ENCODE measurements at regions not wholly inside any gene's neighbourhood (a gene's known extent, or its start where the extent isn't known, plus 50 kb on each side); places are given as distances from the start of the nearest gene placed in this dataset.
A peak's percentile ranks its signal among the peaks of the same experiment; 100 is the strongest.

DNA sequence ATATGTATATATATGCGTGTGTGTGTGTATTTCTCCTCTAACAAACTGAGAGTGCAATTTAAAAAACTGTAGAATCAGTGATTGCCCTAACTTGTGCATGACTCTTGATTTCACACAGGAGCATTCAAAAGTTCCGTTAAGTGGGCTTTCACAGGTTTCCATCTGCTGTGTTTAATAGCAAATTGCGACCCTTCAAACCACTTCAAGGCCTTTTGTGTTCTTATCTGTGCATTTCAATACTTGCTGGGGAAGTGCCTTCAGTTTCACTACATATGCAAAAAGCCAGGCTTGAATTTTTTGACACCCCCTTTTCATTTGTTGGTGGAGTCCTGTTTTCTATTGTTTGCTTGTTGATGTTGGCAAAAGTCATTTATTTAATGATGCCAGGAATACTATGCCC is 158.0 kb downstream of the TM9SF2 start:
- no peak for DNase-seq

DNA sequence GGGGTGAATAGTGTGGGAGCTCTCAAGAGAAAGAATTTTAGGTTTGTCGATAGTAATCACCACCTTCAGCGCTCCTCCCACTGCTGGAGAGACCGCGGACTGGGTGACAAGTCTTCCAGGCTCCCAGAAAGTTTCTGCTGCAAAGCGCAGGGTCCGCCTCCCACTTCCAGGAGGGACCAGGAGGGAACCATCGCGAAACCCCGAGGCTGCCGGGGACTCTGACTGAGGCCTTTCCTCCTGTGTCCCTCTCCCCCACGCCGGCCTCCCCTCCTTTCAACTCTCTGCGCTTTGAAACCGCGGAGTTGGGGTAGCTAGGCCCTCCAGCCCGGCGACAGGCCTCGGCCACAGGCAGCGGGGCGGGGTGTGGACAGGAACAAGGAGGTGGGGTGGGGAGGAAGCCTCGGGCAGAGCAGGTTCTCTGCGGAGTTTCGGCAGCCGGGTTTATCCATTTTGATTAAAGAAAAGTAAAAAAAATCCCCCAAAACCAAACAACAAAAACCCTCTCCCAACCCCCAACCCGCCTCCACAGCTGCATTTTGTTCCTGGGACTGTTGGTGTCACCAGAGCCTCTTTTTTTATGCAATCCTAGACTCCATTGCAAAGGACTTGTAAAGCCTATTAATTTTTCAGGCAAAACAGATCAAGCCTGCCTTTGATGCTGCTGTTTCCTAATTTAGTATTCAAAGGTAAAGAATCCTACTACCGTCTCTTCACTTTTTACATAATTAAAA is 157.2 kb downstream of the TM9SF2 start:
- DNase-seq = peak; percentile 72

DNA sequence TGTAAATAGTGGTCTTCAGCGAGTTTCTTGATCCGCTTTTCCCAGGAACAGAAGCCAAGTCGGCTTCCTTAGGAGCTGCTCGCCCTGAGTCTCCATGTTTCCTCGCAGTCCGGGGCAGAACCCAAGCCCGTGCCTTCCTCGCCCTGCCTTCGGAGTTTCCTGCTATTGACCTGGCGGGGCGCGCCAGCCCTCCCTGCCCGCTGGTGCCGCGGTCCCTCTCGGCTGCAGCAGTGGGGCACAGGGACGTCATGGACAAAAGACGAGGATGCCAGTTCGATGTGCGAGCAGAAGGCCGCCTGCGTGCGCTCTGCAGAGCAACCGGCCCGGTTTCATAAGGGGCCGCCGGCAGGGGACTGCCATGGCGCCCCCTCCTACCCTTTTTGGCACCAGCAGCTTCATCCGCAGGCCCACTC is 156.6 kb downstream of the TM9SF2 start:
- no peak for DNase-seq

DNA sequence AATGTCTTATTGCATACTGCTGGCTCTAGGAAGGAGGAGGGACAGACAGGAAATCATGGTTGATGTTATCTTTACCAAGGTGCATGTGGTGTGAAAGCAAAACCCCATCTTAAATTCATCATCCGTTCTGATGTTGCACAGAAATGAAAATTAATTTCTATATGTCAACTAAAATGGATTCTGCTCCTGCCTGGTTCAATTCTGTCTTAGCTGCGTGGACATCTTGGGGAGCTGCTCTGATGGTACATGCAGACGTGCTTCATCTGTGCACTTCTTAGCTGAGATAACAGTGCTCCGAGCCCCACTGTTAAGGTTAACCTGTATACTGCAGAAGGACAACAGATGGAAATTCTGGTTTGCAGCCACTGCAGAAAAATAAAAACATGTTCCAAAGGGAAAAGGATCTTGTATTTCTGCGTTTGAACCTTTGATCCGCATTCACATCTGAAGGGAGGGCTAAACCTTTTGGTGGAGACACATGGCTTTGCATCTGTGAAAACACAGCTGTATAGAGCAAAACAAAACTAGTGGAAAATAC is 155.6 kb downstream of the TM9SF2 start:
- no peak for DNase-seq

DNA sequence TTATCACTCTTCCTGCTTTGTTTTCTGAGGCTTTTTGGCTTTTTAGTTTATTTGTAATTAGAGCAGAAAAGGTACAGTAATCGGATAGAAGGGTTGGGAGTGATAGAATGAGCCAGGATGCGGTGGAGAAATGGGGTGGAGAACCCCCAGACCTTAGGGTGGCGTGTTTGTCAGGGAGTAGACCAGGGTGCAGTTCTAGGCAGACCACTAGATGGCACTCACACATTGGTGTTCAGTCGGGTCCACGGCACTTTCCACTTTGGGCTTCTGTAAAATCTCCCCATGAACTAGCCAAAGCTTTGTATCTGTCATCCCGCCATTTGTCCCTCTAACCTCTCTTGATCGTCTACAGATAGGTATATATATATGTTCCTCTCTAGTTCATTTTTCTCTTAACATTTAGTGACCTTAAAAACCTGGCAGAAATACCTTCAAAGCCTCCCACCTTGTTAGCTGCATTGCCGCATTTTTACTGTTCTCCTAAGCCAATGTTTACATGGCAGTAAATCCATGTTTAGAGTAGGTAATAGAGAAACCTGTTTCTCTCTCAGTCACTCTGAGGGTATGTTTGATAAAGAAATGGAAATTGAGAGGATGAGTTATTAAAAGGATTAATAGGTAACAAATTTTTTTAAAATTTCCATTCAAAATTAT is 154.9 kb downstream of the TM9SF2 start:
- DNase-seq = peak; percentile 77

DNA sequence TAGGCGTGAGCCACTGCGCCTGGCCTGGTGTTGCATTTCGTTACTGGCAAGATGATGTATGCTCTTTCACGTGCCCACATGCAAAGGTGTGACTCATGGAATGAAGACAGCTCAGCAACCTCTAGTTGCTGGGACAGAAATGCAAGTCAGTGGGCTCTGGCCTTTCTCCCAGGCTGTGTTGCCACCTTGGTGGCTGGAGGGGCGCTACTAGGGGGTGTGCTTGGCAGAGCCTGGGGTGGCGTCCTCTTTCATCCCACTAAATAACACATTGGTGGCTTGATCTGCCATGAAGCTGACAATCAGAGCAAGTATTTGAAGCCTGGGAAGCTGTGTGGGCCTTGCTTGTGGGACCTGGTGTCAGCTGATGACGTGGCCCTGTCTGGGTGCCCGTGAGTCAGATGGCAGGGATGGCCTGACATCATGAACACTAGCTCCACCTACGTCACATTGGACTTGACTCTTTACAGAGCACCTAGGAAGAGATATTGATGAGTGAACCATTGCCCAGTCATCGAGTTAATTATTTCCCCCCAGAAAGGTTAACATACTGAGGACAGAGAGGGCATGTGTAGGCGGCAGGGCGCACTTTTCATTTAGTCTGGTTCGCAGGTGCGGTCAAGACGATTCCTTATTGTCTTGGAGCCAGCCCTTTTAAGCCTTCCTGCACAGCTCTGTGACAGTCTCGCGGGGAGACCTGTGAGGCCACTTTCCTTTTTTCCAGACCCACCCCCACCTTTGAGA is 154.2 kb downstream of the TM9SF2 start:
- DNase-seq = no peak

DNA sequence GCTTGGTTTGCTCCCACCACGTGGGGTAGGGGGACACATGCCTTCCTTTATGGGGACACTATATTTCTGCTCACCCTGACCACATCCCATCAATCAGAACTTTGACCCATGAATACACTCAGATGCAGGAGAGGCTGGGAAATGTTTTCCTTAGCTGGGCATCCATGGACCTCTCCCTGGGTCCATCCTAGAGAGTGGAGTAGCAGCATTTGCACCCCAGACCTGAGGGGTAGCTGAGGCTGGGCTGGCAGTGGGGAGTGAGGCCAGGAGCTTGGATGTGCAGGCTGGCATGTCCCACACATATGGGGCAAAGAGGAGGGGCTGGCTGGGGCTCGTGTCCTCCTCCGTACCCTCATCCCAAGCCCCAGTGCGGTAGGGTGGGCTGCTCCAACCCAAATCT is 152.8 kb downstream of the TM9SF2 start:
- no peak for DNase-seq

DNA sequence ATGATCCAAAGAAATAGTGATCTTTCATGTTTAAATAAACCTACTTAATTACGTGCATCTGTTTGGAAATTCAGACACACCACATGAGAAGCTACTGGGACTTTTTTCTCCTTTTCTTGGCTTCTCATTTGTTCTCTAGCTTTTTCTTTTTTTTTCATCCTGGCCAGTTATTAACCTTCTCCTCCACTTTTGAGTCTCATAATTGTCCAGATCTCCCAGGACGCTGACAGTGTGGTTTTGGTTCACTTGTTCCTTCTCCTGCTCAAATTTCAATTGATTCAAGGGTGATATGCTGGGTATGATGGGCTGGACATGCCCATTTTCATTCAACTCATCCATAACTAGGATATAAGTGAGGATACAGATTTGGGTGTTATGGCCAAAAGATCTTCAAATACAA is 152.3 kb downstream of the TM9SF2 start:
- no peak for DNase-seq

DNA sequence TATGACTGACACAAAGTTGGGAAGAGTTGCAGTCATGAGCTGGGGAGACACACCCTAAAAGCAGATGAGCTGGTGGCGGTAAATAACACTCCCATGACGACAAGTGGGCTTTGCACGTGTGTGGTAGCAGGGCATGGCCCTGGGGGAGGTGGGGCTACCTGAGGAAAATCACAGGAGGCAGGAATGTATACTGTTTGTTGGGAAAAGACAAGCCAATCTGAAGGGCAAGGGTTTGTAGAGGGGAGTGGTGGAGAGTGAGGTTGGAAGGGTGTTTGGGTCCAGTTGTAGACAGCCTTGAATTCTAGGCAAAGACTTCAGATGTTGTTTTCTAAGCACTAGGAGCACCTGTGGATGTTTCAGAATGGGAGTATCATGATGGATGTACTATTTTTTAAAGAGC is 151.6 kb downstream of the TM9SF2 start:
- no peak for DNase-seq

DNA sequence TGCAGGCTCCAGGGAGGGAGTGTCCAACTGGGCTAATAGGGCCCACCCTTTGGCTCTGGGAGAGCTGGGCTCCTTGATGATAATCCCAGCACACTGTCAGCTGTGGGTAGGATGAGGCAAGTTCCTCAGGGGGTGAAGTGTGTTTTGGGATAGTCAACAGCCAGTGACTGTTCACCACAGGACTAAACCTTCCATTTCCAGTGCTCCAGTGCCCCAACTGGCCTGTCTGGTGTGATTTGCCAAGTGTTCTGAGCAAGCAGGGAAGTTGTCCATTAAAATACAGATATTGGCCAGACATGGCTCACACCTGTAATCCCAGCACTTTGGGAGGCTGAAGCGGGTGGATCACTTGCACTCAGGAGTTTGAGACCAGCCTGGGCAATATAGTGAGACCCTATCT is 150.9 kb downstream of the TM9SF2 start:
- no peak for DNase-seq

DNA sequence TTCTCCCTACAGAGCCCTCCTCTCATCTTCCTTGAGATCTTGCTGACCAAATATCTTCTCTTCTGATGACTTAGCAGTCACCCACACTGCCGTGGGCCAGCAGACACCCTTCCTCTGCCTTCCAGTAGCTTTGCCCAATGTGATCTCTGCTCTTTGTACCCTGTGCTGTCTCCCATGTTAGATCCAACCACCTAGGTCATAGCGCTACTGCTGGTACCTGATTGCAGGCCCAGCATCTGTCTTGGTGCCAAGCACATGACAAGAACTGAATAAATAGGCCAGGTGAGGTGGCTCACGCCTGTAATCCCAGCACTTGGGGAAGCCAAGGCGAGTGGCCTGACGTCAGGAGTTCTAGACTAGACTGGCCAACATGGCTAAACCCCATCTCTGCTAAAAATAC is 149.7 kb downstream of the TM9SF2 start:
- no peak for DNase-seq

DNA sequence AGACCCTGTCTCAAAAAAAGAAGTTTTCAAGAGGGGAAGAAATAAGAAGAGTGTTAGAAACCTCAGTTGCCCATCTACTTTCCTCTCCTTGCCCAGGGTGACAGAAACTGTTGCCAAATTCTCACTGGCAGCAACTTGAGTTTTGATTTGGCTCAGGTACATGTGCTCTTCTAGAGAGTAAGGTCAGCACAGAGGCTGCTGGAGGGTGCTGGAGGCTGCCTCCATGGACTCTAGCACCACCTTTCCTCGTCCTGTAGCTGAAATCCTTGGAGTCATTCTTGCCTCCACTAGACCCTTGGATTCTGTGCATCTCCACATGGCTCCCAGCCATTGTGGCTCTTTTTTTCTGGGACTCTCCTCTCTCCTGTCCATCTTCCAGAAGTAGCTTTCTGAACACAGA is 149.1 kb downstream of the TM9SF2 start:
- no peak for DNase-seq

DNA sequence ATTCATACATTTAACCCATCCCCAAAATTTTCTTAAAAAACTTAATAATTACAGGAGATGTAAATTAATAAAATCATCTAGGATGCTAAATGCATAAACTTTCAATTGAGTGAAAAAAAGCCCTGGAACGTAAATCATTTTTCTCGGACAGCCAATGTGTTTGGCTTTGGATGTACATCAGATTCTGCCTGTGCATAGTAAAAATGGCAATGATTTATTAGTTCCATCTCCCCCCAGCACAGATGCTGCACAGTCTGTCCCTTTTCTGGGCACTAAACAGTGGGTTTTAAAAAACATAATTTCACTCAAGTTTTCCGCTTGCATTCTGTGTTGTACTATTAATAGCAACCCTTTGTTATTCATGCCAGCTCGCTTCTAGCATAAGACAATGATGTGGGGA is 147.7 kb downstream of the TM9SF2 start:
- DNase-seq = no peak

DNA sequence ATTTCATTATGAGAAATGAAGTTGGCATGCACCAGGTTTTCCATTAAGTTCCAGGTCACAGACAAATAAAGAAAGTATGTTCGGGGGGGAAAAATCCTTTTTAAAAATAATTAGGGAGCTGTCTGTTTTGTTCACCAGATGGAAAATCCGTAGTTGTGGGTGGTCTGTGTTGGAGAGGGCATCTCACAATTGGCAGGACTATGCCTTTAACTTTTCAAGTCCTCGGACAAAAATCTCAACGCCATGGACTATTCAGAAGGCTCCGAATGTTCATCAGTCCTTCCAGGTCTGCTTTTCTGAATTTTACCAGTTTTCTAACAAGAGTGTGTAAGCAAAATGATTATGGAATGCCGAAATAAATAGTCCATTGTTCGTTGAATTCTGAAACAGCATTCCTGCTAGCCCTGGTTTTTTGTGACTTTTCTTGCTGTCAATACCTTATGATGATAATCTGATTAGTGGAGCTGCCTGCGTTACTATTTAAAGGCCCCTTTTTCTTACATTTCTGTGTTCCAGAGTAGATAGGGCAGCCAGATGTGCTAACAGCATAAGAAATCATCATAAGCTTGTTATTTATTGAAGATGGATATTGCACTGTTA is 146.9 kb downstream of the TM9SF2 start:
- DNase-seq = no peak

DNA sequence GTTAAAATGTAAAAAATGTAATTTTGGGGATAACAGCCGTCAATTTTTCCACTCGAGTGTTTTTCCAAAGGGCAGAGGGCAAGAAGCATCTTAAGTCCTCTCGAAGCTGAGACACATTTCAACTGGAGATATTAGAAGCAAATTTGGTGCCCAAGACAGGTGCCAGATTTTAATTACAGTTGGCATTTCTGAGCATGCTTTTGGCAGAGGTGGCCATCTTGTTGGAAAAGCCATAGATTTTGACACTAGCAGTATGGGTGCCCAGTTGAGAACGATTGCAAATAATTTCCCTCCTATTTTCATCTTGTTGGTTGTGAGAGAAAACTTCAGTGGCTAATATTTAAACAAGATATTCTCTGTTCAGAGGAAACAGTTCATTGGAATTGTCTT is 146.3 kb downstream of the TM9SF2 start:
- no peak for DNase-seq

DNA sequence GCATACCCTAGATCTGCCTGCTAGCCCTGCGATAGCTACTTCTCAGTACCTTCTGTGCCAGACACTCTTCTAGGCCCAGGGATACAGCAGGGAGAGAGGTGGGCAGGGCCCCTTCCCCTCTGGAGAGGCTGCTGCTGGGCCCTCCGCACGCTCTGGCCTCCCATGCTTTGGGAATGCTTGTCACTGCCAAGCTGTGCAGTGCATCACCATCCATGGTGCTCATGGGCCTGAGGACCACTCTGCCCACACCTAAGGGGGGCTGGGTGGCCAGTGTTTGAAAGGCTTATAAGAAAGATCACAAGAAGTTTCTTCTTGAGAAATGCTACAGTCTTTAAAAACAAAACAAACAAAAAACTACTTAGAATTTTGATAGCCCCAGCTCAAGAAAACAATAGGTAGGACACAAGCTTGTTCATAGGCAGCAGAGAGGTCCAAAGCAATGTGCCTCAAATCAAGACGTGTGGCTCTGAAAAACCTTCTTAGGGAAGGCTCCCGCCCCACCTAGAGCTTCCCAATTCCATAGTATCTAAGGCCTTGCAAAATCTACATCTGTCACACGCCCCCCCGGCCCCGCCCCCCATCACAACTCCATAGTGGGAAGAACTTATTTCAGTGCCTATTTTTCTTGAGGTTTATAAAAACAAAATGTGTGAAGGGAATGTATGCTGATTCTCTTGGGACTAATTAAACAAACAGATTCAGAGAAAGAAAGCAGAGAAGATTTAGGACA is 145.8 kb downstream of the TM9SF2 start:
- no peak for DNase-seq

DNA sequence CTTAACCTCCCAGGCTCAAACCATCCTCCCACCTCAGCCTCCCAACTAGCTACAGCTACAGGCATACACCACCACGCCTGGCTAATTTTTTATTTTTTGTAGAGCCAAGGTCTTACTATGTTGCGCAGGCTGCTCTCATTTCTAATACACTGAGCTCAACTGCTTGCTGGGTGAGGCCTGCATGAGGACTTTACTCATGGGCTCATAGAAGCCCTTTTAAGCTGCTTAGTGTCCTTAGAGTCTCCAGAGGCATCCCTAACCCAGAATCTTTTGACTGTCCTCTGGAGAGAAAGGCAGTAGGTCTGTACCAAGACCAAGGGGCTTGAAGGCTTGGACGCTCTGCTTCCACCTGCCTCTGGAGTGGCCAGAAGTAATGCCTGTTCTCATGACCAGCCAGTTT is 141.6 kb downstream of the TM9SF2 start:
- DNase-seq = no peak

DNA sequence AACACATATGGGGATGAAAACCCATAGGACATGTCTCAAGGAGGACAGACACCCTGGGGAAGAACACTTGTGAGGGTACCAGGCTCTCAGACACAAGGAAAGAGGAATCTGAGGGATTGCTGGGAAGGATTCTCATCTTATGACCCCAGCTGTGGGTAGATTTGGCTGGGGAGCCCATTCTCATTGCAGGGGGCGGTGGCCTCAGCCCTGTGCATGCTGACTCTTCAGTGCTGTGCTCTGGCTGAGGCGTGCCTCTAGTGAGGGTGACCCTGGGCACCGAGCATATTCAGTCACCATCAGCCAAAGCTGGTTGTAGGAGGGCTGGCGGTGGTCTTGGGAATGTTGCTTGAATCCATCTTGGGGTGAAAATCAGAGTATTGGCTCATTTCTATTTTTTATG is 140.7 kb downstream of the TM9SF2 start:
- DNase-seq = no peak

DNA sequence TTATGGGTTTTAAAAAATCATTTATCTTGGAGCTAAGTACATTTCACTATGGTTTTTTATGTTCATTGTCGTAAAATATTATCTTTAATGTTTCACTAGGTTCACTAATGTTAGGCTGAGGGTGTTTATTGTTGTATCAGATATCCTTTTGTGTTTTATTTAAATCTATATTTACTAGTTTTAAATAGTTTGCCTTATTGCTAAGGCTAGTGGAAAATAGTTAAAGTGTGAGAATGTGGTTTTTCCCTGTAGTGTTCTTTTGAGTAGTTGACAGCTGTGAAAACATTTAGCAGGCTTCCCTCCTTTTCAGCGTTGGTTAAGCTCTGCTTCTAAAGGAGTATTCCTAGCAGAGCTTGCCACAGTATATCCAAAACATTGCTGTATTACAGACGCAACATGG is 139.0 kb downstream of the TM9SF2 start:
- DNase-seq = peak; percentile 29

DNA sequence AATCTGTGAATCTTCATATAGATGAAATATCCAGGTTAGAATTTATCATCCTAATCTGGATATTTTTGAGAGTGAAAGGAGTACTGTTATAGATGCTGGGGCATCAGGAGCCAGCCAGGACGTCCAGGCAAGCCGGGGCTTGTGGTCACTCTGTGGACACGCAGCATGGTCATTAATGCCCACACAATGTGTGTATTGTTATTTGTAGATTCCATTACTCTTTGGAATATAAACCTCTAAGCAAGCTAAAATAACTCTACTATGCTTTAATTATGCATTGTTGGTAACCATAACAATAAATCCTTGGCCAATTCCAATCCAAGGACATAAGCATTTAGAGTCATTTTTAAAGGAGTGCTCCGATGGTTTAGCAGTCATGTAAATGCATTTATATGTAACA is 137.9 kb downstream of the TM9SF2 start:
- DNase-seq = no peak

DNA sequence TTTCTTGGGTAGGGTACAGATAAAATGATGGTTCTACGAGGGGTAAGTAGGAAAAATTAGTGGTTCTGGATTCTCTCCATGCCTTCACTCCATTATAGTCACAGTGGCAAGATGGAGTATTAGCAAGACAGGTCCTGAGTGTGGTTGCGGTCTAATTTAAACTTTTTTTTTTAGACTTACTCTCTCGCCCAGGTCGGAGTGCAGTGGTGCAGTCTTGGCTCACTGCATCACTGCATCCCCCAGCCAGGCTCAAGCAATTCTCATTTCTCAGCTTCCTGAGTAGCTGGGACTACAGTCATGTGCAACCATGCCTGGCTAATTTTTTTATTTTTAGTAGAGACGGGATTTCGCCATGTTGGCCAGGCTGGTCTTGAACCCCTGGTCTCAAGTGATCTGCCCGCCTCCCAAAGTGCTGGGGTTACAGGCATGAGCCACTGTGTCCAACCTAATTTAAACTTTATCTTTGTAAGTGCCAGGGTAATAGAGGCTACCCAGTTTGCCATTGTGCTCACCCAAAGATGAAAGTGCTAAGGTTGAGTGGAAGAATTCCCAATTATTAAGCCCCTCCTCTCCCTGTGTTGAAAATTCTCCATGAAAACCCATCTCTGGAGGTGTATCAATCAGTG is 135.6 kb downstream of the TM9SF2 start:
- DNase-seq = no peak

DNA sequence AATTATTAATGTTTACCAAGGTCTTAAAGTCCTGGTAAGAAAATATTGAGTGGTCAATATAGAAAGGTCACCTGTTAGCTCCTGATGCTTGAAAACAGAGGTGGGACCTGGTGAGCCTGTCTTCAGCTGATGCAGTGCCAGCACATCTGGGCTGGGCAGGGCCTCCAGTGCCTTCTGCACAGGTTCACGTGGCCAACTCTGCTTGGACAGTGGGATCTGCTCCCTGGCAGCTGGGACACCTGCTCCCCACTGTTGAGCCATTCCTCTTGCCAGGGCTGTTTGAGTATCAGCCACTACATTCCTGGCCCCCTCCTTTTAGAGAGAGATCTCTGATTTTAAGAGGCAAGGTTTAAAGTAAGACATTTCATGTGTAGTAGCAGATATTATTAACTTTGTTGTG is 135.0 kb downstream of the TM9SF2 start:
- DNase-seq = no peak

All from SHP77 treated with DMSO at 0.1 percent for 48 hours (cell line).